Mucosa of rectum (tissue), 2 donors: ENCODE measurements at regions not wholly inside any gene's neighbourhood (a gene's known extent, or its start where the extent isn't known, plus 50 kb on each side); places are given as distances from the start of the nearest gene placed in this dataset.
A peak's percentile ranks its signal among the peaks of the same experiment; 100 is the strongest.

Experiments used
- H3K27ac ChIP-seq, 2 donors: one replicate each; pipeline ENCODE4 v1.7.0; 2013; ENCODE audit warnings: inconsistent platforms in 2 of 2, low read depth in 2 of 2, low read length in 2 of 2
- H3K27me3 ChIP-seq, 2 donors: one replicate each; pipeline ENCODE4 v1.7.0; 2013; ENCODE audit warnings: low read length in 2 of 2; ENCODE audit not compliant: control insufficient read depth in 2 of 2, insufficient read depth in 2 of 2
- H3K36me3 ChIP-seq, 2 donors: one replicate each; pipeline ENCODE4 v1.7.0; 2013; ENCODE audit warnings: low read length in 2 of 2; ENCODE audit not compliant: control insufficient read depth in 2 of 2, insufficient read depth in 2 of 2
- H3K4me1 ChIP-seq, 2 donors: one replicate each; pipeline ENCODE4 v1.7.0; 2013; ENCODE audit warnings: low read length in 2 of 2, mild to moderate bottlenecking in 1 of 2; ENCODE audit not compliant: control insufficient read depth in 2 of 2, insufficient read depth in 2 of 2
- H3K4me3 ChIP-seq, 2 donors: one replicate each; pipeline ENCODE4 v1.7.0; 2013; ENCODE audit warnings: low read length in 2 of 2
- H3K9ac ChIP-seq, 2 donors: one replicate each; pipeline ENCODE4 v1.7.0; 2013; ENCODE audit warnings: low read length in 2 of 2, low read depth in 1 of 2, mild to moderate bottlenecking in 1 of 2
- H3K9me3 ChIP-seq, 2 donors: one replicate each; pipeline ENCODE4 v1.7.0; 2013; ENCODE audit warnings: low read length in 2 of 2; ENCODE audit not compliant: control insufficient read depth in 2 of 2
- donor health status: healthy.
- donor health status: Normal muscosa, but diverticular disease.

- H3K27ac ChIP-seq = no peak overlapping the region
- H3K27me3 ChIP-seq = no peaks in the 10 kb centered on the region
- no peaks in the 10 kb centered on the region for H3K4me1 ChIP-seq
Observed at GRCh38 chr9:16033921-16034691, 481.3 kb downstream of the CCDC171 start.

GRCh38 chr9:16039218-16039987 lies 486.6 kb downstream of the CCDC171 start:
- Histone ChIP-seq H3K36me3 (no peaks in the 10 kb centered on the region), H3K27ac (no peak overlapping the region), H3K4me1 (no peaks in the 10 kb centered on the region), H3K9ac (no peak overlapping the region), H3K9me3 (no peaks in the 10 kb centered on the region), H3K27me3 (no peaks in the 10 kb centered on the region), H3K4me3 (no peak overlapping the region)

More at GRCh38 chr9:16033921-16034691, 481.3 kb downstream of the CCDC171 start:
- Histone ChIP-seq H3K9me3 (no peaks in the 10 kb centered on the region), H3K9ac (no peak overlapping the region), H3K36me3 (no peaks in the 10 kb centered on the region), H3K4me3 (no peak overlapping the region)

- peak overlapping the region in 1 of 2 donors; percentile 11 for H3K27ac ChIP-seq
- H3K27me3 ChIP-seq = no peaks in the 10 kb centered on the region
- H3K36me3 ChIP-seq = no peaks in the 10 kb centered on the region
- H3K9me3 ChIP-seq = no peaks in the 10 kb centered on the region
- no peak overlapping the region for H3K9ac ChIP-seq
- no peaks in the 10 kb centered on the region for H3K4me1 ChIP-seq
- no peak overlapping the region for H3K4me3 ChIP-seq
Observed at GRCh38 chr9:16039988-16040761, 487.3 kb downstream of the CCDC171 start.

GRCh38 chr9:16043756-16044578 lies 491.1 kb downstream of the CCDC171 start:
- Histone ChIP-seq H3K9me3 (no peaks in the 10 kb centered on the region), H3K27me3 (no peaks in the 10 kb centered on the region), H3K9ac (no peak overlapping the region), H3K4me3 (no peak overlapping the region), H3K27ac (no peak overlapping the region), H3K36me3 (no peaks in the 10 kb centered on the region), H3K4me1 (no peaks in the 10 kb centered on the region)

- H3K27ac ChIP-seq = no peak overlapping the region
- H3K36me3 ChIP-seq = no peaks in the 10 kb centered on the region
- no peaks in the 10 kb centered on the region for H3K9me3 ChIP-seq
- no peak overlapping the region for H3K4me3 ChIP-seq
- H3K4me1 ChIP-seq = no peaks in the 10 kb centered on the region
- H3K27me3 ChIP-seq = no peaks in the 10 kb centered on the region
- no peak overlapping the region for H3K9ac ChIP-seq
Observed at GRCh38 chr9:16044579-16044881, 491.7 kb downstream of the CCDC171 start.

GRCh38 chr9:16045651-16046280 lies 492.9 kb downstream of the CCDC171 start:
- Histone ChIP-seq H3K27me3 (no peaks in the 10 kb centered on the region), H3K9ac (no peak overlapping the region), H3K36me3 (no peaks in the 10 kb centered on the region), H3K4me1 (no peaks in the 10 kb centered on the region), H3K27ac (no peak overlapping the region), H3K9me3 (no peaks in the 10 kb centered on the region), H3K4me3 (no peak overlapping the region)

- no peaks in the 10 kb centered on the region for H3K36me3 ChIP-seq
- no peaks in the 10 kb centered on the region for H3K27me3 ChIP-seq
- no peak overlapping the region for H3K4me3 ChIP-seq
- H3K9ac ChIP-seq = no peak overlapping the region
- no peak overlapping the region for H3K27ac ChIP-seq
- no peaks in the 10 kb centered on the region for H3K4me1 ChIP-seq
- H3K9me3 ChIP-seq = no peaks in the 10 kb centered on the region
Observed at GRCh38 chr9:16046713-16047112, 493.9 kb downstream of the CCDC171 start.

GRCh38 chr9:16048129-16048528 lies 495.3 kb downstream of the CCDC171 start:
- Histone ChIP-seq H3K27ac (no peak overlapping the region), H3K9ac (no peak overlapping the region), H3K36me3 (no peaks in the 10 kb centered on the region), H3K4me3 (no peak overlapping the region), H3K4me1 (no peaks in the 10 kb centered on the region), H3K27me3 (no peaks in the 10 kb centered on the region), H3K9me3 (no peaks in the 10 kb centered on the region)

- H3K27ac ChIP-seq = no peak overlapping the region
- H3K4me1 ChIP-seq = no peaks in the 10 kb centered on the region
- no peaks in the 10 kb centered on the region for H3K27me3 ChIP-seq
- no peaks in the 10 kb centered on the region for H3K36me3 ChIP-seq
- H3K9ac ChIP-seq = no peak overlapping the region
- no peak overlapping the region for H3K4me3 ChIP-seq
- no peaks in the 10 kb centered on the region for H3K9me3 ChIP-seq
Observed at GRCh38 chr9:16052146-16052545, 499.3 kb downstream of the CCDC171 start.
